HEK293 (cell line): ENCODE measurements at regions not wholly inside any gene's neighbourhood (a gene's known extent, or its start where the extent isn't known, plus 50 kb on each side); places are given as distances from the start of the nearest gene placed in this dataset.
A peak's percentile ranks its signal among the peaks of the same experiment; 100 is the strongest.

Source experiments
- CTCF ChIA-PET: fragments of 350-600 bp; formaldehyde crosslinking; extraction: SDS; loops from one replicate; lab custom pipeline; 2021; ENCODE audit warnings: antibody characterized with exemption; lab: Yijun Ruan, JAX
- POLR2A ChIA-PET: fragments of 300-600 bp; formaldehyde crosslinking; extraction: SDS; loops from one replicate; lab custom pipeline; 2020; ENCODE audit warnings: antibody characterized with exemption, inconsistent platforms; lab: Yijun Ruan, JAX
- H3K27ac ChIP-seq: fragments of 200-500 bp; sonication (Bioruptor generic); 2 replicates; pipeline ENCODE4 v1.5.1; 2014; ENCODE audit warnings: low read depth, low read length, control low read depth, inconsistent platforms; ENCODE audit errors: extremely low read depth
- H3K36me3 ChIP-seq, 2 experiments: fragments of 200-500 bp in 1 of 2; sonication (Bioruptor generic) in 1 of 2; 1 replicate in 1 of 2; 2 replicates in 1 of 2; pipeline ENCODE4 v1.5.1; 2014 to 2017; ENCODE audit warnings: inconsistent platforms in 2 of 2, low read length in 2 of 2; ENCODE audit not compliant: control insufficient read depth in 2 of 2, insufficient read depth in 1 of 2
- H3K4me1 ChIP-seq: fragments of 200-500 bp; sonication (Bioruptor generic); 2 replicates; pipeline ENCODE4 v1.5.1; 2014; ENCODE audit warnings: mild to moderate bottlenecking, low read length, inconsistent platforms; ENCODE audit not compliant: control insufficient read depth, insufficient read depth
- H3K4me3 ChIP-seq: 2 replicates; pipeline ENCODE4 v1.5.1; 2011; ENCODE audit warnings: low read depth, mild to moderate bottlenecking, control low read depth, low read length, moderate library complexity
- H3K9me3 ChIP-seq: fragments of 200-500 bp; sonication (Bioruptor generic); 2 replicates; pipeline ENCODE4 v1.5.1; 2014; ENCODE audit warnings: low read depth, low read length, inconsistent platforms; ENCODE audit not compliant: control insufficient read depth, insufficient read depth
- CTCF ChIP-seq: fragments of 450-650 bp; formaldehyde crosslinking; IDR thresholded peaks from 2 replicates; pipeline ENCODE4 v1.5.1; 2016; ENCODE audit warnings: missing biosample characterization, missing genetic modification characterization
- KLF7 ChIP-seq: fragments of 450-650 bp; formaldehyde crosslinking; IDR thresholded peaks from 2 replicates; pipeline ENCODE4 v1.5.1; 2016; ENCODE audit warnings: missing biosample characterization, missing genetic modification characterization, borderline replicate concordance
- PRDM1 ChIP-seq: fragments of 450-650 bp; formaldehyde crosslinking; IDR thresholded peaks from 2 replicates; pipeline ENCODE4; 2016; ENCODE audit warnings: missing biosample characterization, missing genetic modification characterization
- PRDM10 ChIP-seq: fragments of 450-650 bp; formaldehyde crosslinking; IDR thresholded peaks from 2 replicates; pipeline ENCODE4 v1.5.1; 2016; ENCODE audit warnings: missing biosample characterization, missing genetic modification characterization
- SCRT1 ChIP-seq: fragments of 450-650 bp; formaldehyde crosslinking; IDR thresholded peaks from 2 replicates; pipeline ENCODE4 v1.5.1; 2016; ENCODE audit warnings: missing biosample characterization, missing genetic modification characterization, borderline replicate concordance
- SCRT2 ChIP-seq: fragments of 450-650 bp; formaldehyde crosslinking; IDR thresholded peaks from 2 replicates; pipeline ENCODE4 v1.5.1; 2016; ENCODE audit warnings: missing biosample characterization, missing genetic modification characterization
- SP7 ChIP-seq: fragments of 450-650 bp; formaldehyde crosslinking; IDR thresholded peaks from 2 replicates; pipeline ENCODE4 v1.5.1; 2016; ENCODE audit warnings: missing biosample characterization, missing genetic modification characterization
- ZBTB49 ChIP-seq: fragments of 450-650 bp; formaldehyde crosslinking; IDR thresholded peaks from 2 replicates; pipeline ENCODE4 v1.5.1; 2016; ENCODE audit warnings: missing biosample characterization, missing genetic modification characterization, low read depth
- ZBTB6 ChIP-seq: fragments of 450-650 bp; formaldehyde crosslinking; IDR thresholded peaks from 2 replicates; pipeline ENCODE4 v1.5.1; 2017; ENCODE audit warnings: missing biosample characterization, missing genetic modification characterization
- ZNF146 ChIP-seq: fragments of 450-650 bp; formaldehyde crosslinking; IDR thresholded peaks from 2 replicates; pipeline ENCODE4 v1.5.1; 2016; ENCODE audit warnings: missing biosample characterization, missing genetic modification characterization
- ZNF184 ChIP-seq: fragments of 450-650 bp; IDR thresholded peaks from 2 replicates; pipeline ENCODE4 v1.5.1; 2018; ENCODE audit warnings: missing biosample characterization, mild to moderate bottlenecking, missing genetic modification characterization
- ZNF2 ChIP-seq: fragments of 450-650 bp; formaldehyde crosslinking; IDR thresholded peaks from 2 replicates; pipeline ENCODE4 v1.5.1; 2016; ENCODE audit warnings: missing biosample characterization, missing genetic modification characterization
- ZNF292 ChIP-seq: fragments of 450-650 bp; formaldehyde crosslinking; IDR thresholded peaks from 2 replicates; pipeline ENCODE4 v1.5.1; 2016; ENCODE audit warnings: low read depth, missing biosample characterization, missing genetic modification characterization, borderline replicate concordance
- ZNF518A ChIP-seq: fragments of 450-650 bp; formaldehyde crosslinking; conservative IDR thresholded peaks from 2 replicates; pipeline ENCODE4 v1.5.1; 2016; ENCODE audit warnings: low read depth, missing biosample characterization, missing genetic modification characterization
- ZNF654 ChIP-seq: fragments of 450-650 bp; formaldehyde crosslinking; IDR thresholded peaks from 2 replicates; pipeline ENCODE4 v1.5.1; 2016; ENCODE audit warnings: low read depth, missing biosample characterization, missing genetic modification characterization
- ZNF660 ChIP-seq: fragments of 450-650 bp; IDR thresholded peaks from 2 replicates; pipeline ENCODE4 v1.5.1; 2018; ENCODE audit warnings: missing biosample characterization, mild to moderate bottlenecking, missing genetic modification characterization
- ZNF670 ChIP-seq: fragments of 450-650 bp; formaldehyde crosslinking; IDR thresholded peaks from 2 replicates; pipeline ENCODE4 v1.5.1; 2016; ENCODE audit warnings: missing biosample characterization, missing genetic modification characterization, low read depth
- ZNF677 ChIP-seq: fragments of 450-650 bp; IDR thresholded peaks from 2 replicates; pipeline ENCODE4 v1.5.0; 2018; ENCODE audit warnings: missing biosample characterization, mild to moderate bottlenecking, missing genetic modification characterization, moderate library complexity
- ZNF692 ChIP-seq: fragments of 450-650 bp; formaldehyde crosslinking; IDR thresholded peaks from 2 replicates; pipeline ENCODE4 v1.5.1; 2016; ENCODE audit warnings: missing biosample characterization, missing genetic modification characterization
- ZXDB ChIP-seq: fragments of 450-650 bp; formaldehyde crosslinking; IDR thresholded peaks from 2 replicates; pipeline ENCODE4 v1.5.1; 2016; ENCODE audit warnings: missing biosample characterization, missing genetic modification characterization

- POLR2A ChIA-PET = interaction anchor here (1.1 kb wide), 1 partner anchor 832 kb away, joined by 3 read pairs; no protein-coding TSS in a partner anchor
Measured at GRCh38 chr5:82641331-82642003, 363.3 kb upstream of the RPS23 start.

More at GRCh38 chr5:82641331-82642003, 363.3 kb upstream of the RPS23 start:
- H3K4me3 ChIP-seq = no peak overlapping the region
- H3K36me3 ChIP-seq = no peaks in the 10 kb centered on the region
- CTCF ChIA-PET = interaction anchor here (0.5 to 1.6 kb wide), 24 partner anchors 8 to 921 kb away, joined by 3 to 6 read pairs (median 3); partner anchors contain the start of genes TMEM167A and XRCC4
- no peaks in the 10 kb centered on the region for H3K9me3 ChIP-seq
- no peak overlapping the region; the same call in 1 of the 2 replicates for H3K27ac ChIP-seq
- 0 out of 2 replicates have a peak, but pooled peaks have one; percentile 27 for TF ChIP-seq SCRT1
- TF ChIP-seq ZNF670 = no peak
- TF ChIP-seq ZBTB6 (tag by site-specific recombination) = no peak
- TF ChIP-seq ZNF654 = peak; percentile 77
- TF ChIP-seq ZBTB49 (tag by site-specific recombination) = no peak
- TF ChIP-seq ZNF146 (tag by site-specific recombination) = no peak
- no peak for TF ChIP-seq ZNF292 (tag by site-specific recombination)
- peak; percentile 55; the same call in 1 of the 2 replicates for TF ChIP-seq ZNF184 (tag by site-specific recombination)
- TF ChIP-seq SCRT2 (tag by site-specific recombination) = peak; percentile 83
- peak; percentile 36; the same call in 1 of the 2 replicates for TF ChIP-seq ZNF518A (tag by site-specific recombination)
- TF ChIP-seq ZNF2 (tag by site-specific recombination) = no peak
- TF ChIP-seq KLF7 (tag by site-specific recombination) = no peak
- TF ChIP-seq ZNF692 (tag by site-specific recombination) = 0 out of 2 replicates have a peak, but pooled peaks have one; percentile 19
- peak; percentile 48; the same call in 1 of the 2 replicates for TF ChIP-seq PRDM1 (tag by site-specific recombination)
- 0 out of 2 replicates have a peak, but pooled peaks have one; percentile 25 for TF ChIP-seq PRDM10
- TF ChIP-seq ZXDB (tag by site-specific recombination) = 0 out of 2 replicates have a peak, but pooled peaks have one; percentile 10
- TF ChIP-seq CTCF (tag by site-specific recombination) = peak; percentile 30; the same call in 1 of the 2 replicates
- no peak for TF ChIP-seq ZNF677
- TF ChIP-seq SP7 (tag by site-specific recombination) = 0 out of 2 replicates have a peak, but pooled peaks have one; percentile 22
- peak; percentile 75 for TF ChIP-seq ZNF660 (tag by site-specific recombination)
- peaks cover 13% of the 10 kb centered on the region; the same call in 1 of the 2 replicates for H3K4me1 ChIP-seq
